Glomerular endothelial cell (primary cell): ENCODE measurements at regions not wholly inside any gene's neighbourhood (a gene's known extent, or its start where the extent isn't known, plus 50 kb on each side); places are given as distances from the start of the nearest gene placed in this dataset.

Experiments used
- DNase-seq: peaks from one replicate; pipeline ENCODE4 v3.0.0-alpha.2; 2011; ENCODE audit warnings: low read depth, low spot score; ENCODE audit errors: extremely low read depth

DNA sequence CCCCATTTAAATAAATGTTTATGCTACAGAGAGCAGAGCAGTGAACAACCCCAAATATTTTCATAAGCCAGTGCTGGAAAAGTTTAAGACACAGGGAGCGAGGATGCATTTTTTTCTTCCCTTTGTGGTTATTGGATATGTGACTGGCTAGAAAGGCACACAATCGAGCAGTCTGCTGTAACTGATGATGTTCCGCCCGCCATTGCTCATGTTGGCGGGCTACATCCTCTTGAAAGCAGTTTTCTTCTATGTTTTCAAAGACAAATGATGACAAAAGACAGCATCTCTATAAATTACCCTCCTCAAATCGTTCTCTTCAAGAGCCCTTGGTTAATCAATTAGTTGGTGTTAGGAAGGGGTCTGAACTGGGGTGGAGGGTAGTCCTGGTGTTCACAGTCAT lies 269.8 kb downstream of the SKAP2 start:
- no peak for DNase-seq

DNA sequence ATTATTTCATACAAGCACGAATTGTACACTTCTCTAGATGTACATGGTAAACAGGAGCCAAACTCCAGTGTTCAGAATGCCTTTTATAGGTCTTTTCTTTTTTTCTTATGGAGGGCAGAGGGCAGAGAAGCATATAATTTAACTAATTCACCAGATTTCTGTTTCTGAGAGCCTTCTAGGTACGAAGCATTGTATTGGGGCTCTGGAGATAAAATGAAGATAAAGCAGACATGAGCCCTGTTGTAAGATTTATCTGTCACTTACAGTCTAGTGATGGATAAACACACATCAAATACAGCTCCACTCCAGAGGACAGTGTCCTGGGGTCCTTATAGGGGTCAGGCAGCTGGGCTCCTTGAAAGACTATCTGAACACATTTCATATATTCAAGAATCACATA lies 265.5 kb downstream of the SKAP2 start:
- no peak for DNase-seq

DNA sequence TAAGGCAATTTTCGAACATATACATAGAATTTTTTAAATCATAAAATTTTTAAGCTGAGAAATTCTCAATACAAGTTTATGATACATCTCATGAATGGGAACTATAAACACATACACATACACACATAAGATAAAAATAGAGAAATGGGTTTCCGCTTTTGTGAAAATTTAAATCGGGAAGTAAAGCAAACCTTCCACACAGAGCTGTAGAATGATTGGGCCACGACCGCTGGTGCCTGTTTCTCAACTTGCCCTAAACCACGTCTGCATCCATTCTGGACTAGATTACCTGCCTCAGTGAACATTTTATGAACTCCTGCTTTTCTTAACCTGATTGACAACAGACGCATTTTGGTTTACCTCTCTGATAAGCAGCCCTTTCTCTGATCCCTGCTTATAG lies 264.4 kb downstream of the SKAP2 start:
- no peak for DNase-seq

DNA sequence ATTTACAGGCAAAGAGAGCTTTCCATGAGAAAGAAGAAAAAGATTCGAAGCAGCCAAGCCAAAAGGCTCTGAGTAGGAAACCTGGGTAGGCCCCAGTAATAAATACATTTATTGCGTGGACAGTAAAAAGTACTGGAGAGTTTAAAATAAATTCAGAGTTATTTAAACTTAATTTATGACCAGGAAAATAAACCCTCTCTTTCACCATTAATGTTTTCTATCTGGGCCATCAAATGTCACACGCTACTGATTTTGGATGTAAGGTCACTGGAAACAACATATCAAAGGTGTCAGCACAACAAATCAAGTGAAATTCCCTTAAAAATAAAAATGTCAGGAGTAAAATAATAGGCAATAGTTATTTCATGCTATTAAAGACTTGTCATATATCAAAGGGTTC lies 264.0 kb downstream of the SKAP2 start:
- no peak for DNase-seq

DNA sequence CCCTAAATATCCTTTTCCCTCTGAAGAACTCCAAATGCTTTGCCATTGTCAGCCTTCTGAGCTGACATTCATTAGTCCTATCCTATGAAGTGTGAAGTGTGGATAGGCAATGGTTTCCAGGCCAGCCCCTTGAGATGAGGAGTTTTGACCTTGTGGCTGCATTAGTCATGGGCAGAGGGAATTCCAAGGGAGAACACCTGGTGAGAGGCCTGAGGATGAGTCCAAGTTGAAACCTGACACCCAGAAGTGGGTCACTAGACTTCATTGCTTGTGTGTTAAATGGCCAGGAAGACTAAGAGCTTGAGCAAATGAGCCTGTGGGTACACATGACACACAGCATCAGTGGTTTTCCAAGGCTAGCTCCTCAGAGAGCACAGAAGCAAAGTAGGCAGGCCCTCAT lies 260.8 kb downstream of the SKAP2 start:
- DNase-seq, result no peak

DNA sequence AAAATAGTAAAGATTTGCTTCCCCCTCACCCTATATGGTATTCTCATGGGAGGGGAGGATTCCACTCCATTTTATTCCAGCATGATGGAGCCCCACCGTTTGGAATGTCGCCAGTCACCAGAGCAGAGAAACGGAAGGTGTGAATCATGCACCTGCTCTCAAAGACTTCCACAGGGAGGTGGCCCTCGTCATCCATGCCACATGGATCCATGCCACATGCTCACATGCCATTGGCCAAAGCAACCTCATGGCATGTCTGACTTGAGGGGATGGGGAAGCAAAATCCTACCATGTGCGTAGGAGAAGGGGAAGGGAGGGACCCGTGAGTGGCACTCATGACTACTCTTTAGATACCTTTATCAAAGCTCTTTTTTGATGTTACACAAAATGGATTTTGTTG lies 256.0 kb downstream of the SKAP2 start:
- no peak for DNase-seq

DNA sequence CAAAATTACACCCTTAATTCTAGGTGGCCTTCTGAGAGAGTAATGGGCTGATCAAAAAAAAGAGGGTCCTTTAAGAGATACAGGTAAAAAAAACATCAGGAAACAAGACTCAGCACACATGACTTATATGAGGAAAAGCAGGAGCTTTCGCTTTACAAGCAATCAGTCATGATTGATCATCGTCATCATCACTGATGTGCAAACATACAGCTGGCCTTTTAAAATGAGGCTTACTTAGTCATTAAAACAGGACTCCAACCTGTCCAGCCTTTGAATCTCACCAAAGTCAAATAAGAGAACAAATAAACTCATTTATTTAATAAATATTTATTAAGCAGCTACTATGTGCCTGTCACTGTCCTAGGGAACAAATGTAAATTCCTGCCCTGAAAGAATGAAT lies 255.3 kb downstream of the SKAP2 start:
- DNase-seq, result no peak

DNA sequence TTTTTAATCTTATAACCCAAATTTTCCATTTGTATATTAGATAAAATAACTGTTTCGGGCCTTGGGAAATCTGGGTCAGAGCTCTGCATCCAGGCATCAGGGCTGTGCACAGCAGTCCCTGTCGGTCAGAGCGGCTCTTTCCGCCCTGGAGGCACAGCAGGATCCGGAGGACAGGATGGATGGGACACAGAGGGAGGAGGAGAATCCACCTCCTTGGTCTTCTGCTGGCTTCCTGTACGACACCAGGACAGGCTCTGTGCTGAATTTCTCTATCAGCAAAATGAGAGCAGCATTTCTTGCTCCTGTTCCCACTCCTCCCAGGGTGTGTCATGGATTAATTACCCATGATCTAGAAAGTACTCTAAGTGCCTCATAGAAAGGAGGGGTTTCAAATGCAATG lies 254.9 kb downstream of the SKAP2 start:
- DNase-seq, result no peak

DNA sequence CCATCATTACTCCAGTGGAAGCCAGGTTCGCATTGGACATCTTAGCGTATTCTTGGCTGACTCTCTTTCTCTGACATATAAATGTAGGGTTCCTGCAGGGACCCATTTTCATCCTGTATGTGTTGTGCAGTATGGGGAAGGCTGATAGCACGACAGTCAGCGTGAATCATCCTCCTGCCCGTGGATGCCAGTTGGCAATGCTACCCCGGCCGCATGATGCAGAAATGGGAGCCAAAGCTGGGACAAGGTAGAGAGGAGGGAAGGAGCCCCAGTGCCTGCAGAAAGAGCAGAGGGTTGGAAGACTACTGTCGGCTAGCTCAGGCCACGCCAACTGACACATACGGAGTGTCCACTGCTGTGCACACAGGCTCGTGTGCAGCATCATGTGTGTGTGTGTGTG lies 251.6 kb downstream of the SKAP2 start:
- no peak for DNase-seq

DNA sequence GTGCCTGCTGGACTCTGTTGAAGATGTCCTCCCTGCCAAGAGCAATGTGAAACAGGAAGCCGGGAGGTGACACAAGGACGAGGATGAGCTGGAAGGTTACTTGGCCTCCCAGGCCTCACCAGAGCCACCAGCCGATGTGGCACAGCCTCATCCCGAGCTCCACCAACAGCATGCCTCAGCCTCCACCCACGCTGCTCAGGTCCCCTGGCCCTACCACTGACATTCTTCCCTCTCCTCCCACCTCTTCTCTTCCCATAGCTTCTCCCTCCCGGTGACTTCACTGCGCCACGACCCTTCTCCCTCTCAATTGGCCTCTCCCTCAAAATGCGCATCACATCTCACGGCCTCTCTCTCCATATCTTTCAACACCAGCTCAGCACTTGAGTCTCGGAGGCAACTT lies 249.9 kb downstream of the SKAP2 start:
- DNase-seq, result no peak

DNA sequence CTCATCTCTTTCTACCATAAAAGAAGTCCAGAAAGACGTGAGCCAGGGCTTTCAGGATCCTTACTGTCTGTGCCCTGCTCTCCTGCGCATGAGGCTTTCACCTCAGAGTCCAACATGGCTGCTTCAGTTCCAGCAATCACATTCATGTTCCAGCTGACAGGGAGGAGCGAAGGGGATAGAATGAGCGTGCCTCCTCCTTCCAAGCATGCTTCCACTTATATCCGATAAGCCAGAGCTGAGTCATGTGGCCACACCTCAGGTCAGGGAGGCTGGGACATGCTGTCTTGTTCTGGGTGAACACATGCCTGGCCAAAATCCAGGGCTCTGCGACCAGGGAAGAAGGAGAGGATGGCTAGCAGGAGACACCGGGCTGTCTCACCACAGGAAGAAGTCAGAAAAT lies 248.2 kb downstream of the SKAP2 start:
- no peak for DNase-seq

DNA sequence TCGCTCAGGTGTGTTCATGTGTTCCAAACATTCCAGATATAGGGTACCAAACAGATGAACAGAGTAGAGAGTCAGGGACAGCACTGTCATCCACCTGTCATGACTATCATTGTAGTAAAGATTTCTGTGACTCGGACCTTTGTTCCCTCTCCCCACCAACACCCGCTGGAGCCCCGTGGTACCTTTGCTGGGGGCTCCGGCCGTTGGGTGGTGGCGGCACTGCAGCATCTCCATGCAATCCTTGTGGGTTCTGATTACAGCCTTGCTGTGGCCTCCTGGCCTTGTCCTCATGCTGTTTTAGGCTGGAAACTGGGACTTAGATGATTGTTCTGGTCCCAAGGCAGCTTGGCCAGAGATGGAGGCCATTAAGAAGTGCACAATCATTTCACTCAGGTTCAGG lies 247.3 kb downstream of the SKAP2 start:
- no peak for DNase-seq
